ENCODE measurements at regions not wholly inside any gene's neighbourhood (a gene's known extent, or its start where the extent isn't known, plus 50 kb on each side); places are given as distances from the start of the nearest gene placed in this dataset.

GRCh38 chrX:116267511-116268040 lies 97.0 kb downstream of the AGTR2 start:
- no peak overlapping the region for H2AK9ac ChIP-seq (replicated peaks; ENCODE audit: low read depth, low read length, poor library complexity)
- TF ChIP-seq, protein P1, sequence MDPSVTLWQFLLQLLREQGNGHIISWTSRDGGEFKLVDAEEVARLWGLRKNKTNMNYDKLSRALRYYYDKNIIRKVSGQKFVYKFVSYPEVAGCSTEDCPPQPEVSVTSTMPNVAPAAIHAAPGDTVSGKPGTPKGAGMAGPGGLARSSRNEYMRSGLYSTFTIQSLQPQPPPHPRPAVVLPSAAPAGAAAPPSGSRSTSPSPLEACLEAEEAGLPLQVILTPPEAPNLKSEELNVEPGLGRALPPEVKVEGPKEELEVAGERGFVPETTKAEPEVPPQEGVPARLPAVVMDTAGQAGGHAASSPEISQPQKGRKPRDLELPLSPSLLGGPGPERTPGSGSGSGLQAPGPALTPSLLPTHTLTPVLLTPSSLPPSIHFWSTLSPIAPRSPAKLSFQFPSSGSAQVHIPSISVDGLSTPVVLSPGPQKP (IDR thresholded peaks at IDR 0.05; ENCODE audit: borderline replicate concordance, low read depth, low read length) = no peak
- TF ChIP-seq NFE2L2 (IDR thresholded peaks at IDR 0.05; ENCODE audit: low read depth, low read length) = no peak
- no peak for TF ChIP-seq CHD1 (IDR thresholded peaks at IDR 0.05; ENCODE audit: low read depth, low read length)
- no peak for TF ChIP-seq BHLHE40 (IDR thresholded peaks at IDR 0.05; ENCODE audit: low read depth, low read length)
- TF ChIP-seq MAZ (IDR thresholded peaks at IDR 0.05; ENCODE audit: borderline replicate concordance, low read depth, low read length) = no peak
- whole genome bisulfite sequencing, 2 experiments (ENCODE audit: extremely low coverage in 2 of 2, insufficient read length in 1 of 2) = no CpG with 5 or more reads among the region's 3 CpGs
- no peak overlapping the region for H3K56ac ChIP-seq (ENCODE audit: extremely low read depth, insufficient read depth, low read length)
- no peak overlapping the region for H2BK15ac ChIP-seq (ENCODE audit: low read depth, low read length)
- H2BK120ac ChIP-seq (ENCODE audit: low read depth, low read length) = no peak overlapping the region
- ATAC-seq (ENCODE audit: low read depth) (no peak), DNase-seq (no peak)
- intact Hi-C loops (cut with micrococcal nuclease) = no loop called here
- H4K5ac ChIP-seq (ENCODE audit: low read depth, low read length) = no peak overlapping the region
- no peaks in the 10 kb centered on the region for H3K9me1 ChIP-seq (ENCODE audit: insufficient read depth, low read length)
- no peak overlapping the region for H3K9ac ChIP-seq (ENCODE audit: low read depth, low read length)
- H3K4ac ChIP-seq (ENCODE audit: low read depth, low read length) = no peak overlapping the region
- no TSS peak for BruUV-seq (replicated peaks)
- no peaks in the 10 kb centered on the region for H3K9me3 ChIP-seq (ENCODE audit: control insufficient read depth, insufficient read depth, low read length)
- dilution Hi-C loops (cut with HindIII; ENCODE audit: low sequenced_read_pairs, unreplicated experiment) = no loop called here
- in situ Hi-C loops (cut with MboI; ENCODE audit: low sequenced_read_pairs) = no loop called here
- POLR2A ChIA-PET (ENCODE audit: unreplicated experiment) = no interaction called here
- H4K8ac ChIP-seq (ENCODE audit: low read depth in 2 of 2, low read length in 2 of 2) = no peak overlapping the region
- no peak overlapping the region for H3K27ac ChIP-seq (ENCODE audit: insufficient read depth, low read length)
- H3K4me1 ChIP-seq (ENCODE audit: control insufficient read depth, insufficient read depth, low read length) = no peaks in the 10 kb centered on the region
- H2AFZ ChIP-seq (replicated peaks; ENCODE audit: low read length, poor library complexity) = no peak overlapping the region
- H2AK5ac ChIP-seq (ENCODE audit: low read depth, low read length) = no peak overlapping the region
- CTCF ChIA-PET = no interaction called here
- H3K4me2 ChIP-seq (ENCODE audit: low read depth, low read length) = no peak overlapping the region
- no peak overlapping the region for H3K18ac ChIP-seq (ENCODE audit: low read depth, low read length)
- no peaks in the 10 kb centered on the region for H3K79me1 ChIP-seq (ENCODE audit: low read depth in 1 of 2, low read length in 2 of 2)
- H3K36me3 ChIP-seq (ENCODE audit: control insufficient read depth, insufficient read depth, low read length) = no peaks in the 10 kb centered on the region
- H3K14ac ChIP-seq (replicated peaks; ENCODE audit: low read depth, low read length) = no peak overlapping the region
- no peaks in the 10 kb centered on the region for H4K20me1 ChIP-seq (ENCODE audit: insufficient read depth, low read length)
- no peak overlapping the region for H2BK20ac ChIP-seq (ENCODE audit: low read depth, low read length)
- no peak overlapping the region for H3K23ac ChIP-seq (ENCODE audit: low read depth, low read length)
- no peak overlapping the region for H4K91ac ChIP-seq (ENCODE audit: insufficient read depth, low read depth, low read length)
- H2BK5ac ChIP-seq (ENCODE audit: low read depth, low read length, poor library complexity, severe bottlenecking) = no peak overlapping the region
- no peaks in the 10 kb centered on the region for H3K27me3 ChIP-seq (ENCODE audit: control insufficient read depth, insufficient read depth, low read length)
- H3K4me3 ChIP-seq (ENCODE audit: insufficient read depth, low read depth, low read length) = no peak overlapping the region

Data from IMR-90 (cell line).